ENCODE measurements at regions not wholly inside any gene's neighbourhood (a gene's known extent, or its start where the extent isn't known, plus 50 kb on each side); places are given as distances from the start of the nearest gene placed in this dataset.

GRCh38 chr11:130721023-130721681, 195.1 kb downstream of the SNX19 start:
- TF ChIP-seq GATA2 (IDR thresholded peaks at IDR 0.05; ENCODE audit: low read depth, low read length) (no peak), GATA3 (IDR thresholded peaks at IDR 0.05; ENCODE audit: low read depth, low read length) (no peak)

All from SH-SY5Y (cell line).